ENCODE measurements at regions not wholly inside any gene's neighbourhood (a gene's known extent, or its start where the extent isn't known, plus 50 kb on each side); places are given as distances from the start of the nearest gene placed in this dataset.

- ChIA-PET POLR2A (no interaction called here), CTCF (interaction anchor here (0.7 kb wide), 1 partner anchor 360 kb away, joined by 3 read pairs; no protein-coding TSS in a partner anchor)
- H3K27ac ChIP-seq (ENCODE audit: low read length) = no peak overlapping the region
These were observed 350.5 kb upstream of the THBS1 start for GRCh38 chr15:39230205-39230907.

GRCh38 chr15:39230908-39231285 lies 350.0 kb upstream of the THBS1 start:
- Histone ChIP-seq H3K4me1 (ENCODE audit: control insufficient read depth, insufficient read depth, low read length) (no peaks in the 10 kb centered on the region), H3K4me3 (ENCODE audit: low read depth in 2 of 2, low read length in 2 of 2) (no peak overlapping the region), H3K27me3 (ENCODE audit: control insufficient read depth, insufficient read depth, low read length) (no peaks in the 10 kb centered on the region), H3K9me3 (ENCODE audit: control insufficient read depth, insufficient read depth, low read depth, low read length) (no peaks in the 10 kb centered on the region), H3K27ac (ENCODE audit: low read length) (no peak overlapping the region), H3K36me3 (ENCODE audit: control insufficient read depth, insufficient read depth, low read length) (no peaks in the 10 kb centered on the region)
- ATAC-seq (no peak), DNase-seq (ENCODE audit: low read depth, low spot score) (no peak)
- no peak for TF ChIP-seq SIN3A (IDR thresholded peaks at IDR 0.05; ENCODE audit: borderline replicate concordance, insufficient read depth, low read depth, low read length)
- TF ChIP-seq POLR2AphosphoS5 (IDR thresholded peaks at IDR 0.05; ENCODE audit: low read depth, low read length) = no peak
- no peak for TF ChIP-seq TCF7L2 (IDR thresholded peaks at IDR 0.05; ENCODE audit: low read depth, low read length)
- TF ChIP-seq CTCF (IDR thresholded peaks at IDR 0.05) = no peak
- no peak for TF ChIP-seq REST (IDR thresholded peaks at IDR 0.05; ENCODE audit: insufficient read depth in 1 of 2, low read depth in 2 of 2, low read length in 1 of 2)
- intact Hi-C loops (cut with micrococcal nuclease; ENCODE audit: unreplicated experiment) = no loop called here
- in situ Hi-C loops (cut with HindIII; ENCODE audit: low pct_unique_long_range_greater_than_20kb, low sequenced_read_pairs) = no loop called here
- POLR2A ChIA-PET = no interaction called here
- no TSS peak for BruUV-seq (replicated peaks)
- CTCF ChIA-PET = no interaction called here

More at GRCh38 chr15:39230205-39230907, 350.5 kb upstream of the THBS1 start:
- in situ Hi-C loops (cut with HindIII; ENCODE audit: low pct_unique_long_range_greater_than_20kb, low sequenced_read_pairs) = no loop called here
- ATAC-seq = no peak
- intact Hi-C loops (cut with micrococcal nuclease; ENCODE audit: unreplicated experiment) = no loop called here
- Histone ChIP-seq H3K4me1 (ENCODE audit: control insufficient read depth, insufficient read depth, low read length) (no peaks in the 10 kb centered on the region), H3K36me3 (ENCODE audit: control insufficient read depth, insufficient read depth, low read length) (no peaks in the 10 kb centered on the region), H3K4me3 (ENCODE audit: low read depth in 2 of 2, low read length in 2 of 2) (no peak overlapping the region), H3K9me3 (ENCODE audit: control insufficient read depth, insufficient read depth, low read depth, low read length) (no peaks in the 10 kb centered on the region), H3K27me3 (ENCODE audit: control insufficient read depth, insufficient read depth, low read length) (no peaks in the 10 kb centered on the region)
- no TSS peak for BruUV-seq (replicated peaks)
- TF ChIP-seq TCF7L2 (IDR thresholded peaks at IDR 0.05; ENCODE audit: low read depth, low read length) (no peak), POLR2AphosphoS5 (IDR thresholded peaks at IDR 0.05; ENCODE audit: low read depth, low read length) (no peak), CTCF (IDR thresholded peaks at IDR 0.05) (no peak), SIN3A (IDR thresholded peaks at IDR 0.05; ENCODE audit: borderline replicate concordance, insufficient read depth, low read depth, low read length) (no peak), REST (IDR thresholded peaks at IDR 0.05; ENCODE audit: insufficient read depth in 1 of 2, low read depth in 2 of 2, low read length in 1 of 2) (no peak)
- DNase-seq (ENCODE audit: low read depth, low spot score) = no peak

Data from Panc1 (cell line).